ENCODE measurements at regions not wholly inside any gene's neighbourhood (a gene's known extent, or its start where the extent isn't known, plus 50 kb on each side); places are given as distances from the start of the nearest gene placed in this dataset.

- H3K4me3 ChIP-seq (ENCODE audit: extremely low read depth, insufficient read depth, low read length, poor library complexity, severe bottlenecking), result no peak overlapping the region
Measured at GRCh38 chr9:120338340-120338739, 241.6 kb downstream of the CDK5RAP2 start.

DNA sequence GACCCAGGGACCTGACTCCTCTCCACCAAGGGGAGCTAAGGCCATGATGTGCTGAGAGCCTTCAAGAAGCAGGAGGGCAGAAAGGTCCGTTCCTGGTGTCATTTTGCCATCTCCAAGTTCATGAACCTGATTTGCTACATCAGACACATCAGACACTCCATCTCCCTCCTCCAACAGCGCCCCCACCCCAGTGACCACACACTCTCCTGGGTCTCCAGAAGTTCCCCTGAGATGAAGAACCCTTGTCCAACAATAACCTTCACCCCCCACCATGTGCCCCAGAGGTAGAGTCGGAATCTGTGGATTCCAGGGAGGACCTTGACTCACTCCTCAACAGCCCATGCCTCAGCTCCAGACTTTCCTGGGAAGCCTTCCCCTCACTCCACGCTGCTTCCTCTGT lies 242.8 kb downstream of the CDK5RAP2 start:
- Histone ChIP-seq H3K9me3 (ENCODE audit: control insufficient read depth, low read length) (no peaks in the 10 kb centered on the region), H3K27ac (ENCODE audit: low read depth, low read length, severe bottlenecking) (no peak overlapping the region), H3K36me3 (ENCODE audit: control insufficient read depth, insufficient read depth, low read length) (no peaks in the 10 kb centered on the region), H3K4me3 (ENCODE audit: extremely low read depth, insufficient read depth, low read length, poor library complexity, severe bottlenecking) (no peak overlapping the region), H3K4me1 (ENCODE audit: control insufficient read depth, insufficient read depth, low read length, poor library complexity, severe bottlenecking) (no peaks in the 10 kb centered on the region)
- WGBS, 2 experiments (ENCODE audit: insufficient coverage in 2 of 2), result 80 to 88% methylated on average over 4 of the region's 4 CpGs

More at GRCh38 chr9:120338340-120338739, 241.6 kb downstream of the CDK5RAP2 start:
- Histone ChIP-seq H3K9me3 (ENCODE audit: control insufficient read depth, low read length) (no peaks in the 10 kb centered on the region), H3K36me3 (ENCODE audit: control insufficient read depth, insufficient read depth, low read length) (no peaks in the 10 kb centered on the region), H3K4me1 (ENCODE audit: control insufficient read depth, insufficient read depth, low read length, poor library complexity, severe bottlenecking) (no peaks in the 10 kb centered on the region), H3K27ac (ENCODE audit: low read depth, low read length, severe bottlenecking) (no peak overlapping the region)
- WGBS, 2 experiments (ENCODE audit: insufficient coverage in 2 of 2), result 82% methylated on average over 2 of the region's 2 CpGs; no CpG with 5 or more reads in 1 of the 2 experiments

- no peaks in the 10 kb centered on the region for H3K36me3 ChIP-seq (ENCODE audit: control insufficient read depth, insufficient read depth, low read length)
- H3K9me3 ChIP-seq (ENCODE audit: control insufficient read depth, low read length), result no peaks in the 10 kb centered on the region
- no peak overlapping the region for H3K27ac ChIP-seq (ENCODE audit: low read depth, low read length, severe bottlenecking)
- H3K4me3 ChIP-seq (ENCODE audit: extremely low read depth, insufficient read depth, low read length, poor library complexity, severe bottlenecking), result no peak overlapping the region
- WGBS, 2 experiments (ENCODE audit: insufficient coverage in 2 of 2), result 80 to 95% methylated on average over 4 of the region's 4 CpGs
- no peaks in the 10 kb centered on the region for H3K4me1 ChIP-seq (ENCODE audit: control insufficient read depth, insufficient read depth, low read length, poor library complexity, severe bottlenecking)
Measured at GRCh38 chr9:120336753-120337090, 243.2 kb downstream of the CDK5RAP2 start.

DNA sequence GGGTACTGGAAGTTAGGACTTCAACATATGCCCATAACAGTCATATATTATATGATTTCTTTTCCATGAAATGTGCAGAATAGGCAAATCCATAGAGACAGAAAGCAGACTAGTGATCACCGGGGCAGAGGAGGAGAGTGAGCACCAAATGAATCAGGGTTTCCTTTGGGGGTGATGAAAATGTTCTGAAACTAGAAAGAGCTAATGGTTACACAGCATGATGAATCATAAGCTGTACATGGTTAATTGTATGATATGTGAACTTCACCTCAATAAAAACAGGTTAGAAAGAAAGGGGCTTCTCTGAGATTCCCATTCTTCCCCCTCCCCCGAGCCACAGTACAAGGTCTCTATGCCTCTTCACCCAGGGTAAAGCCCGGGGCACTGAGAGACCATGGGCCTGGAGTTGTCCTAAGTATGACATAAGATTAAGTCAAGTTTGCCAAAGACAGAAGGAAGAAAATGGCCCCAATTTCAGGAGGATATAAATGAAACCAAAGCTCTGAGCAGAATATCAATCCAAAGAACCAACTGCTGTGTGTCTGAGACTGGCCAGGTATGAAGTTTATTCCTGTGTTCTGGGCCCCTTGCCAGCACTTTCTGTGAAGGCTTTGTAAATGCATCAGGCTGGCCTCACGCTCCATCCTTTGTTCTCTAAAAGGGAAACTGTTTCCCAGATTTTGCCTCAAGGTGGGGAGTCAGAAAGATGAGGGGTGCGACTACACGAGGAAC lies 243.8 kb downstream of the CDK5RAP2 start:
- WGBS, 2 experiments (ENCODE audit: insufficient coverage in 2 of 2), result 90 to 93% methylated on average over 4 of the region's 6 CpGs
- Histone ChIP-seq H3K9me3 (ENCODE audit: control insufficient read depth, low read length) (no peaks in the 10 kb centered on the region), H3K4me3 (ENCODE audit: extremely low read depth, insufficient read depth, low read length, poor library complexity, severe bottlenecking) (no peak overlapping the region), H3K36me3 (ENCODE audit: control insufficient read depth, insufficient read depth, low read length) (no peaks in the 10 kb centered on the region), H3K4me1 (ENCODE audit: control insufficient read depth, insufficient read depth, low read length, poor library complexity, severe bottlenecking) (no peaks in the 10 kb centered on the region), H3K27ac (ENCODE audit: low read depth, low read length, severe bottlenecking) (no peak overlapping the region)

GRCh38 chr9:120331913-120332312 lies 248.1 kb downstream of the CDK5RAP2 start:
- Histone ChIP-seq H3K9me3 (ENCODE audit: control insufficient read depth, low read length) (no peaks in the 10 kb centered on the region), H3K36me3 (ENCODE audit: control insufficient read depth, insufficient read depth, low read length) (no peaks in the 10 kb centered on the region), H3K4me3 (ENCODE audit: extremely low read depth, insufficient read depth, low read length, poor library complexity, severe bottlenecking) (no peak overlapping the region), H3K27ac (ENCODE audit: low read depth, low read length, severe bottlenecking) (no peak overlapping the region), H3K4me1 (ENCODE audit: control insufficient read depth, insufficient read depth, low read length, poor library complexity, severe bottlenecking) (no peaks in the 10 kb centered on the region)
- WGBS, 2 experiments (ENCODE audit: insufficient coverage in 2 of 2), result 79 to 80% methylated on average over 3 of the region's 3 CpGs

DNA sequence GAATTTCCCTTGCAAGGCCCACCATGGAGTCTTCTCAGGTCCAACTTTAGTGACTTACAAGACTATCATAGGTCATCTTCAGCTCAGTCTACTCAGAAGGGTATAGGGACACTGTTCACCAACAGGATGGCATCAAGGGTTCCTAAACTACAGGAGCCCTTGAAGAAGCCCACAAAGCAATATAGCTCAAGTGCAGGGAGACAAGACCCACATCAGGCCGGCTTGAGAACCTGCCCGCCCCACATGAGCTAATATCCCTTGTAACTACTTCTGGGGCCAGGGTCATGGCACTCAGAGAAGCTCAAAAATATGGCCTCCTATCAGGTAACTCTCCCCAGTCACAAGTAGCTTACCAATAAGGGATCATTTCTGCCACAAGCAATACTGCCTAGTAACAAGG lies 249.9 kb downstream of the CDK5RAP2 start:
- 73 to 83% methylated on average over 2 of the region's 2 CpGs for WGBS, 2 experiments (ENCODE audit: insufficient coverage in 2 of 2)
- Histone ChIP-seq H3K4me1 (ENCODE audit: control insufficient read depth, insufficient read depth, low read length, poor library complexity, severe bottlenecking) (peaks cover 7% of the 10 kb centered on the region), H3K4me3 (ENCODE audit: extremely low read depth, insufficient read depth, low read length, poor library complexity, severe bottlenecking) (no peak overlapping the region)

GRCh38 chr9:120327322-120327721 lies 252.6 kb downstream of the CDK5RAP2 start:
- WGBS, 2 experiments (ENCODE audit: insufficient coverage in 2 of 2), result 86 to 88% methylated on average over 1 to 2 of the region's 3 CpGs
- no peaks in the 10 kb centered on the region for H3K36me3 ChIP-seq (ENCODE audit: control insufficient read depth, insufficient read depth, low read length)
- peaks cover 7% of the 10 kb centered on the region for H3K4me1 ChIP-seq (ENCODE audit: control insufficient read depth, insufficient read depth, low read length, poor library complexity, severe bottlenecking)
- no peaks in the 10 kb centered on the region for H3K9me3 ChIP-seq (ENCODE audit: control insufficient read depth, low read length)
- no peak overlapping the region for H3K27ac ChIP-seq (ENCODE audit: low read depth, low read length, severe bottlenecking)
- no peak overlapping the region for H3K4me3 ChIP-seq (ENCODE audit: extremely low read depth, insufficient read depth, low read length, poor library complexity, severe bottlenecking)

More for the DNA sequence above, 249.9 kb downstream of the CDK5RAP2 start:
- H3K27ac ChIP-seq (ENCODE audit: low read depth, low read length, severe bottlenecking), result no peak overlapping the region
- H3K9me3 ChIP-seq (ENCODE audit: control insufficient read depth, low read length), result no peaks in the 10 kb centered on the region
- no peaks in the 10 kb centered on the region for H3K36me3 ChIP-seq (ENCODE audit: control insufficient read depth, insufficient read depth, low read length)

- WGBS, 2 experiments (ENCODE audit: insufficient coverage in 2 of 2), result 73 to 82% methylated on average over 2 of the region's 4 CpGs
- Histone ChIP-seq H3K27ac (ENCODE audit: low read depth, low read length, severe bottlenecking) (no peak overlapping the region), H3K9me3 (ENCODE audit: control insufficient read depth, low read length) (no peaks in the 10 kb centered on the region), H3K4me3 (ENCODE audit: extremely low read depth, insufficient read depth, low read length, poor library complexity, severe bottlenecking) (no peak overlapping the region), H3K36me3 (ENCODE audit: control insufficient read depth, insufficient read depth, low read length) (no peaks in the 10 kb centered on the region), H3K4me1 (ENCODE audit: control insufficient read depth, insufficient read depth, low read length, poor library complexity, severe bottlenecking) (peaks cover 7% of the 10 kb centered on the region)
Measured at GRCh38 chr9:120326049-120326693, 253.8 kb downstream of the CDK5RAP2 start.

- H3K9me3 ChIP-seq (ENCODE audit: control insufficient read depth, low read length), result no peaks in the 10 kb centered on the region
- WGBS, 2 experiments (ENCODE audit: insufficient coverage in 2 of 2), result 11 to 22% methylated on average over 2 to 3 of the region's 5 CpGs
- H3K4me1 ChIP-seq (ENCODE audit: control insufficient read depth, insufficient read depth, low read length, poor library complexity, severe bottlenecking), result peaks cover 7% of the 10 kb centered on the region
- no peak overlapping the region for H3K27ac ChIP-seq (ENCODE audit: low read depth, low read length, severe bottlenecking)
- no peaks in the 10 kb centered on the region for H3K36me3 ChIP-seq (ENCODE audit: control insufficient read depth, insufficient read depth, low read length)
- H3K4me3 ChIP-seq (ENCODE audit: extremely low read depth, insufficient read depth, low read length, poor library complexity, severe bottlenecking), result no peak overlapping the region
Measured at GRCh38 chr9:120324996-120325642, 254.8 kb downstream of the CDK5RAP2 start.

- WGBS, 2 experiments (ENCODE audit: insufficient coverage in 2 of 2), result 94 to 100% methylated on average over 2 of the region's 2 CpGs
- Histone ChIP-seq H3K4me3 (ENCODE audit: extremely low read depth, insufficient read depth, low read length, poor library complexity, severe bottlenecking) (no peak overlapping the region), H3K4me1 (ENCODE audit: control insufficient read depth, insufficient read depth, low read length, poor library complexity, severe bottlenecking) (peaks cover 7% of the 10 kb centered on the region), H3K36me3 (ENCODE audit: control insufficient read depth, insufficient read depth, low read length) (no peaks in the 10 kb centered on the region), H3K9me3 (ENCODE audit: control insufficient read depth, low read length) (no peaks in the 10 kb centered on the region), H3K27ac (ENCODE audit: low read depth, low read length, severe bottlenecking) (no peak overlapping the region)
Measured at GRCh38 chr9:120324461-120324860, 255.5 kb downstream of the CDK5RAP2 start.

DNA sequence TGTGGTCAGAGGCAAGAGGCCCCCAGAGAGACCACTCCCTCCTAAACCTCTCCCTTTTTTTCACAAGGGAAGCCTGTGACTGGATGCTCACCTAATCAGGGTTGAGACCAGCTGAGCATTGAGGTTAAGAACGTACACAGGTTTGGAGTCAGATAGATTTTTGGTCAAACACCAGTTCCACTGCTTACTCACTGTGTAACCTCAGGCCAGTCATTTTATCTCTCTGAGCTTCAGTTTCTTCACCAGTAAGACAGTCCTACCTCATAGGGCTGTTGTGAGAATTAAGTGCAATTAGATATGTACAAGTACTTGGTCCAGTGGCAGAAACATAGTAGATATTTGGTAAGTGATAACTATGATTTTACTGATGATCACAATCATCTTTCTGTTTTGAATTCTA lies 256.8 kb downstream of the CDK5RAP2 start:
- H3K4me3 ChIP-seq (ENCODE audit: extremely low read depth, insufficient read depth, low read length, poor library complexity, severe bottlenecking), result no peak overlapping the region
- no peak overlapping the region for H3K27ac ChIP-seq (ENCODE audit: low read depth, low read length, severe bottlenecking)
- 67 to 83% methylated on average over 1 of the region's 1 CpG for WGBS, 2 experiments (ENCODE audit: insufficient coverage in 2 of 2)

More for the DNA sequence above, 256.8 kb downstream of the CDK5RAP2 start:
- Histone ChIP-seq H3K36me3 (ENCODE audit: control insufficient read depth, insufficient read depth, low read length) (no peaks in the 10 kb centered on the region), H3K4me1 (ENCODE audit: control insufficient read depth, insufficient read depth, low read length, poor library complexity, severe bottlenecking) (peaks cover 7% of the 10 kb centered on the region), H3K9me3 (ENCODE audit: control insufficient read depth, low read length) (no peaks in the 10 kb centered on the region)

Data from mesodermal cell (in vitro differentiated cells).